ENCODE measurements at regions not wholly inside any gene's neighbourhood (a gene's known extent, or its start where the extent isn't known, plus 50 kb on each side); places are given as distances from the start of the nearest gene placed in this dataset.
"Not testable (repeated sequence)": the region's sequence is repeated elsewhere in the genome, so short reads cannot be mapped to it uniquely, and the experiment has no call there.

GRCh38 chr12:31906557-31907301 lies 52.5 kb upstream of the RESF1 start:
- no peak for DNase-seq (ENCODE audit: low read depth)

- no peak for DNase-seq (ENCODE audit: low read depth)
Observed at GRCh38 chr12:31903025-31903424, 56.2 kb upstream of the RESF1 start.

- no peak for DNase-seq (ENCODE audit: low read depth)
Observed at GRCh38 chr12:31900271-31900670, 58.9 kb upstream of the RESF1 start.

GRCh38 chr12:31899109-31899508 lies 60.1 kb upstream of the RESF1 start:
- DNase-seq (ENCODE audit: low read depth), result no peak

GRCh38 chr12:31897781-31898503 lies 61.3 kb upstream of the RESF1 start:
- DNase-seq (ENCODE audit: low read depth), result no peak

- DNase-seq (ENCODE audit: low read depth), result not testable (repeated sequence)
Observed at GRCh38 chr12:31897092-31897491, 62.1 kb upstream of the RESF1 start.

- peak; percentile 70 for DNase-seq (ENCODE audit: low read depth)
Observed at GRCh38 chr12:31896514-31897039, 62.6 kb upstream of the RESF1 start.

GRCh38 chr12:31895449-31896150 lies 63.6 kb upstream of the RESF1 start:
- DNase-seq (ENCODE audit: low read depth), result no peak

GRCh38 chr12:31890295-31891285 lies 68.6 kb upstream of the RESF1 start:
- DNase-seq (ENCODE audit: low read depth), result no peak

- DNase-seq (ENCODE audit: low read depth), result no peak
Observed at GRCh38 chr12:31887109-31887811, 72.0 kb upstream of the RESF1 start.

GRCh38 chr12:31882682-31883081 lies 76.5 kb upstream of the RESF1 start:
- not testable (repeated sequence) for DNase-seq (ENCODE audit: low read depth)

GRCh38 chr12:31880340-31880739 lies 78.9 kb upstream of the RESF1 start:
- DNase-seq (ENCODE audit: low read depth), result no peak

GRCh38 chr12:31877884-31878283 lies 81.3 kb upstream of the RESF1 start:
- no peak for DNase-seq (ENCODE audit: low read depth)

- DNase-seq (ENCODE audit: low read depth), result no peak
Observed at GRCh38 chr12:31876568-31877424, 82.4 kb upstream of the RESF1 start.

GRCh38 chr12:31875609-31875964 lies 83.6 kb upstream of the RESF1 start:
- DNase-seq (ENCODE audit: low read depth), result no peak

- DNase-seq (ENCODE audit: low read depth), result peak; percentile 60
Observed at GRCh38 chr12:31874961-31875608, 84.1 kb upstream of the RESF1 start.

GRCh38 chr12:31872831-31873604 lies 86.2 kb upstream of the RESF1 start:
- DNase-seq (ENCODE audit: low read depth), result no peak

- no peak for DNase-seq (ENCODE audit: low read depth)
Observed at GRCh38 chr12:31869972-31870371, 89.2 kb upstream of the RESF1 start.

- DNase-seq (ENCODE audit: low read depth), result no peak
Observed at GRCh38 chr12:31868965-31869364, 90.2 kb upstream of the RESF1 start.

All from activated T-helper 9 cell treated with anti-CD3 and anti-CD28 coated beads, Interleukin-2, amount 50 U/mL, for 16 hours (primary cell).